Kidney (tissue), 13 donors: ENCODE measurements at regions not wholly inside any gene's neighbourhood (a gene's known extent, or its start where the extent isn't known, plus 50 kb on each side); places are given as distances from the start of the nearest gene placed in this dataset.

Experiments used
- DNase-seq, 5 donors: peaks; one replicate each; pipeline ENCODE4 v3.0.0-alpha.2; 2013 to 2020
- FAIRE-seq: peaks from 2 replicates; lab custom pipeline; 2012; peaks lifted over from hg19 to GRCh38; lab: Jason Lieb, UNC
- H3K27ac ChIP-seq, 2 donors: one replicate each; pipeline ENCODE4 v1.7.0; 2013; ENCODE audit warnings: low read depth in 2 of 2, low read length in 2 of 2, inconsistent platforms in 1 of 2
- H3K27me3 ChIP-seq: one replicate; pipeline ENCODE4 v1.7.1; 2013; ENCODE audit warnings: low read length, inconsistent platforms; ENCODE audit not compliant: control insufficient read depth, insufficient read depth
- H3K36me3 ChIP-seq, 3 donors: one replicate each; pipeline versions ENCODE4 v1.7.0 to v1.7.1; 2013; ENCODE audit warnings: low read length in 3 of 3, control low read depth in 1 of 3, inconsistent platforms in 1 of 3; ENCODE audit not compliant: insufficient read depth in 3 of 3, control insufficient read depth in 2 of 3
- H3K4me1 ChIP-seq, 3 donors: one replicate each; pipeline versions ENCODE4 v1.7.0 to v1.7.1; 2013; ENCODE audit warnings: low read length in 3 of 3, inconsistent platforms in 1 of 3, low read depth in 1 of 3; ENCODE audit not compliant: control insufficient read depth in 2 of 3, insufficient read depth in 2 of 3
- H3K4me3 ChIP-seq, 3 donors: one replicate each; pipeline versions ENCODE4 v1.7.0 to v1.8.1; 2013; ENCODE audit warnings: low read length in 3 of 3, control low read depth in 1 of 3, inconsistent platforms in 1 of 3
- H3K9ac ChIP-seq, 3 donors: one replicate each; pipeline versions ENCODE4 v1.7.0 to v1.7.1; 2013; ENCODE audit warnings: low read length in 3 of 3, control low read depth in 1 of 3, inconsistent platforms in 1 of 3
- H3K9me3 ChIP-seq, 3 donors: one replicate each; pipeline versions ENCODE4 v1.7.0 to v1.7.1; 2013; ENCODE audit warnings: low read length in 3 of 3, control low read depth in 1 of 3, inconsistent platforms in 1 of 3; ENCODE audit not compliant: control insufficient read depth in 2 of 3, insufficient read depth in 1 of 3
- CTCF ChIP-seq: IDR thresholded peaks from 3 replicates; pipeline ENCODE4 v1.5.1; 2012; ENCODE audit warnings: mild to moderate bottlenecking, moderate library complexity, borderline replicate concordance; ENCODE audit not compliant: insufficient read depth; ENCODE audit errors: extremely low read depth
- intact Hi-C: fragments of 100-400 bp; cut with DNase I; formaldehyde crosslinking; loops from one replicate; pipeline ENCODE4 v1.11.1; 2022
- donor health status: control.
- donor health status: control.
- donor health status: control.
- donor health status: control.
- donor health status: control.
- donor health status: DM: yes; HTN: yes; CAD: no.
- donor health status: Normal renal cell carcinoma (clear cell type).

GRCh38 chr20:51955756-51956155 lies 153.4 kb upstream of the SALL4 start:
- Histone ChIP-seq H3K36me3 (no peaks in the 10 kb centered on the region), H3K9me3 (no peaks in the 10 kb centered on the region), H3K27ac (no peak overlapping the region), H3K4me1 (no peaks in the 10 kb centered on the region), H3K4me3 (no peak overlapping the region), H3K27me3 (no peaks in the 10 kb centered on the region), H3K9ac (no peak overlapping the region)
- no peak for TF ChIP-seq CTCF
- intact Hi-C loops = no loop called here
- DNase-seq (no peak), FAIRE-seq (no peak)

- Histone ChIP-seq H3K4me3 (no peak overlapping the region), H3K27me3 (no peaks in the 10 kb centered on the region), H3K27ac (no peak overlapping the region), H3K4me1 (no peaks in the 10 kb centered on the region), H3K9ac (no peak overlapping the region), H3K9me3 (no peaks in the 10 kb centered on the region), H3K36me3 (no peaks in the 10 kb centered on the region)
- no peak for TF ChIP-seq CTCF
- DNase-seq = no peak
- intact Hi-C loops = no loop called here
- no peak for FAIRE-seq
These were observed 151.5 kb upstream of the SALL4 start for GRCh38 chr20:51953731-51954340.

- Histone ChIP-seq H3K27ac (no peak overlapping the region), H3K9me3 (no peaks in the 10 kb centered on the region), H3K36me3 (no peaks in the 10 kb centered on the region), H3K4me3 (no peak overlapping the region), H3K9ac (no peak overlapping the region), H3K27me3 (no peaks in the 10 kb centered on the region), H3K4me1 (no peaks in the 10 kb centered on the region)
- intact Hi-C loops = no loop called here
- no peak for DNase-seq
- FAIRE-seq = no peak
- TF ChIP-seq CTCF = no peak
These were observed 148.6 kb upstream of the SALL4 start for GRCh38 chr20:51950926-51951325.

GRCh38 chr20:51946586-51946985 lies 144.3 kb upstream of the SALL4 start:
- Histone ChIP-seq H3K4me1 (no peaks in the 10 kb centered on the region), H3K9ac (no peak overlapping the region), H3K9me3 (no peaks in the 10 kb centered on the region), H3K27me3 (no peaks in the 10 kb centered on the region), H3K4me3 (no peak overlapping the region), H3K27ac (no peak overlapping the region), H3K36me3 (no peaks in the 10 kb centered on the region)
- DNase-seq (no peak), FAIRE-seq (no peak)
- intact Hi-C loops = no loop called here
- TF ChIP-seq CTCF = no peak
